ENCODE measurements at regions not wholly inside any gene's neighbourhood (a gene's known extent, or its start where the extent isn't known, plus 50 kb on each side); places are given as distances from the start of the nearest gene placed in this dataset.

- H3K27me3 ChIP-seq (ENCODE audit: control insufficient read depth in 2 of 2, insufficient read depth in 2 of 2, low read length in 2 of 2), result no peaks in the 10 kb centered on the region
- 2% methylated on average over 4 of the region's 4 CpGs for WGBS (ENCODE audit: insufficient coverage, low coverage, missing lambda C conversion rate)
- no peak overlapping the region for H2AFZ ChIP-seq (ENCODE audit: low read depth, low read length)
- no peak for TF ChIP-seq KLF1 (tag; IDR thresholded peaks at IDR 0.05)
- no peak for TF ChIP-seq XRCC5 (IDR thresholded peaks at IDR 0.05; ENCODE audit: low read depth, low read length)
- TF ChIP-seq GABPB2 (CRISPR knock-in tag; conservative IDR thresholded peaks at IDR 0.05), result no peak
- no peak for TF ChIP-seq SAFB (IDR thresholded peaks at IDR 0.05; ENCODE audit: borderline replicate concordance, low read depth, low read length)
- TF ChIP-seq ZBTB2 (IDR thresholded peaks at IDR 0.05), result no peak
- no peak for TF ChIP-seq NFATC3 (IDR thresholded peaks at IDR 0.05)
- no peak for TF ChIP-seq ATF7 (IDR thresholded peaks at IDR 0.05)
- no peak for TF ChIP-seq UBTF (IDR thresholded peaks at IDR 0.05; ENCODE audit: borderline replicate concordance in 1 of 2, low read depth in 2 of 2, low read length in 2 of 2)
- no peak for TF ChIP-seq MITF (IDR thresholded peaks at IDR 0.05)
- no peak for TF ChIP-seq RCOR1 (IDR thresholded peaks at IDR 0.05; ENCODE audit: borderline replicate concordance in 1 of 2, low read depth in 2 of 2, low read length in 2 of 2)
- no peak for TF ChIP-seq PRDM10 (IDR thresholded peaks at IDR 0.05; ENCODE audit: partially characterized antibody)
- no peak for TF ChIP-seq THRA (IDR thresholded peaks at IDR 0.05)
- H3K4me1 ChIP-seq (replicated peaks in 1 of 2; ENCODE audit: control insufficient read depth in 2 of 2, insufficient read depth in 2 of 2, low read length in 2 of 2), result no peaks in the 10 kb centered on the region
- CTCF ChIA-PET (ENCODE audit: low intra/inter-chr PET ratio), result no interaction called here
- FAIRE-seq (no peak), DNase-seq (ENCODE audit: extremely low read depth in 1 of 4, low spot score in 3 of 4) (no peak), ATAC-seq (no peak)
- no TSS peak for BruUV-seq (replicated peaks)
- H3K9ac ChIP-seq (ENCODE audit: insufficient read depth in 1 of 2, low read depth in 2 of 2, low read length in 2 of 2), result no peak overlapping the region
- no peak overlapping the region for H3K4me2 ChIP-seq (ENCODE audit: insufficient read depth, low read length)
- no peaks in the 10 kb centered on the region for H3K9me1 ChIP-seq (ENCODE audit: control insufficient read depth, insufficient read depth, low read length)
- POLR2A ChIA-PET, result no interaction called here
- H3K36me3 ChIP-seq (ENCODE audit: control insufficient read depth, insufficient read depth, low read length), result no peaks in the 10 kb centered on the region
- intact Hi-C loops (cut with micrococcal nuclease), result no loop called here
- in situ Hi-C loops (cut with MboI), result no loop called here
- H3K79me2 ChIP-seq (ENCODE audit: control insufficient read depth, insufficient read depth, low read length), result no peaks in the 10 kb centered on the region
- H3K4me3 ChIP-seq, result no peak overlapping the region
- H3K9me3 ChIP-seq (replicated peaks; ENCODE audit: control insufficient read depth, insufficient read depth, low read depth, low read length), result no peaks in the 10 kb centered on the region; the same call in 1 of the 2 replicates
- no peak overlapping the region for H3K27ac ChIP-seq (ENCODE audit: extremely low read depth, low read depth, low read length)
- H4K20me1 ChIP-seq (replicated peaks; ENCODE audit: control insufficient read depth, insufficient read depth, low read length), result no peaks in the 10 kb centered on the region
These were observed 119.8 kb downstream of the TPR start for GRCh38 chr1:186255266-186255665.

All from K562 (cell line).